Liver (tissue), 8 donors: ENCODE measurements at regions not wholly inside any gene's neighbourhood (a gene's known extent, or its start where the extent isn't known, plus 50 kb on each side); places are given as distances from the start of the nearest gene placed in this dataset.

Experiments used
- DNase-seq: peaks from one replicate; pipeline ENCODE4 v3.0.0-alpha.2; 2017; ENCODE audit warnings: low spot score
- H3K27ac ChIP-seq, 2 donors: one replicate each; pipeline ENCODE4 v1.7.0; 2013; ENCODE audit warnings: inconsistent platforms in 2 of 2, low read length in 2 of 2, control low read depth in 1 of 2, low read depth in 1 of 2, mild to moderate bottlenecking in 1 of 2
- H3K27me3 ChIP-seq, 4 donors: one replicate each; pipeline versions ENCODE4 v1.6.1 to v1.7.0; 2013; ENCODE audit warnings: low read length in 3 of 4, inconsistent platforms in 1 of 4, mild to moderate bottlenecking in 1 of 4, moderate library complexity in 1 of 4; ENCODE audit not compliant: control insufficient read depth in 4 of 4, insufficient read depth in 4 of 4
- H3K36me3 ChIP-seq, 4 donors: one replicate each; pipeline versions ENCODE4 v1.6.1 to v1.7.0; 2013; ENCODE audit warnings: low read length in 3 of 4, mild to moderate bottlenecking in 3 of 4, low read depth in 1 of 4, moderate library complexity in 1 of 4; ENCODE audit not compliant: control insufficient read depth in 4 of 4, insufficient read depth in 3 of 4
- H3K4me1 ChIP-seq, 4 donors: one replicate each; pipeline versions ENCODE4 v1.6.1 to v1.7.0; 2013; ENCODE audit warnings: low read length in 3 of 4, mild to moderate bottlenecking in 3 of 4, moderate library complexity in 1 of 4; ENCODE audit not compliant: control insufficient read depth in 4 of 4, insufficient read depth in 4 of 4
- H3K4me3 ChIP-seq, 3 donors: one replicate each; pipeline versions ENCODE4 v1.6.1 to v1.7.0; 2013; ENCODE audit warnings: low read length in 3 of 3, control low read depth in 1 of 3, low read depth in 1 of 3, mild to moderate bottlenecking in 1 of 3
- H3K9ac ChIP-seq, 2 donors: one replicate each; pipeline ENCODE4 v1.7.0; 2013; ENCODE audit warnings: low read length in 2 of 2, mild to moderate bottlenecking in 2 of 2, moderate library complexity in 2 of 2, control low read depth in 1 of 2, low read depth in 1 of 2
- H3K9me3 ChIP-seq, 4 donors: one replicate each; pipeline versions ENCODE4 v1.6.1 to v1.7.0; 2013; ENCODE audit warnings: low read length in 3 of 4; ENCODE audit not compliant: control insufficient read depth in 4 of 4
- EGR1 ChIP-seq, 2 donors: IDR thresholded peaks; 2 replicates each; pipeline ENCODE4 v1.6.1; 2016 to 2018; ENCODE audit warnings: antibody characterized with exemption in 2 of 2, low read depth in 2 of 2
- FOXA1 ChIP-seq: IDR thresholded peaks from 2 replicates; pipeline ENCODE4 v1.6.1; 2016; ENCODE audit warnings: antibody characterized with exemption
- FOXA2 ChIP-seq: IDR thresholded peaks from 2 replicates; pipeline ENCODE4 v1.6.1; 2016; ENCODE audit warnings: antibody characterized with exemption
- GABPA ChIP-seq, 2 donors: IDR thresholded peaks in 1 of 2; conservative IDR thresholded peaks in 1 of 2; 2 replicates each; pipeline ENCODE4 v1.6.1; 2016; ENCODE audit warnings: antibody characterized with exemption in 2 of 2, mild to moderate bottlenecking in 1 of 2, moderate library complexity in 1 of 2
- HNF4A ChIP-seq, 2 donors: conservative IDR thresholded peaks; 2 replicates each; pipeline ENCODE4 v1.6.1; 2016; ENCODE audit warnings: antibody characterized with exemption in 2 of 2, mild to moderate bottlenecking in 2 of 2
- HNF4G ChIP-seq: IDR thresholded peaks from 2 replicates; pipeline ENCODE4 v1.6.1; 2016; ENCODE audit warnings: antibody characterized with exemption
- JUND ChIP-seq, 2 donors: IDR thresholded peaks; 2 replicates each; pipeline ENCODE4 v1.6.1; 2016; ENCODE audit warnings: antibody characterized with exemption in 2 of 2
- NR2F2 ChIP-seq: IDR thresholded peaks from 2 replicates; pipeline ENCODE4 v1.6.1; 2016; ENCODE audit warnings: antibody characterized with exemption
- RAD21 ChIP-seq, 2 donors: IDR thresholded peaks; 2 replicates each; pipeline ENCODE4 v1.6.1; 2016; ENCODE audit warnings: antibody characterized with exemption in 2 of 2, mild to moderate bottlenecking in 2 of 2
- RXRA ChIP-seq, 2 donors: IDR thresholded peaks; 2 replicates each; pipeline ENCODE4 v1.6.1; 2017 to 2018; ENCODE audit warnings: antibody characterized with exemption in 2 of 2, mild to moderate bottlenecking in 1 of 2
- SP1 ChIP-seq: IDR thresholded peaks from 2 replicates; pipeline ENCODE4 v1.6.1; 2018; ENCODE audit warnings: antibody characterized with exemption, mild to moderate bottlenecking
- TAF1 ChIP-seq: conservative IDR thresholded peaks from 2 replicates; pipeline ENCODE4 v1.6.1; 2016; ENCODE audit warnings: antibody characterized with exemption, mild to moderate bottlenecking
- YY1 ChIP-seq: IDR thresholded peaks from 2 replicates; pipeline ENCODE4 v1.6.1; 2016; ENCODE audit warnings: antibody characterized with exemption, mild to moderate bottlenecking
- WGBS: extraction: QIAGEN DNeasy Blood & Tissue Kit; methylation state at CpG from one replicate; pipeline ENCODE4 v1.1.7; 2013; 5-methylcytosine and 5-hydroxymethylcytosine counted together
- TF ChIP-seq, protein P1 (sequence below): IDR thresholded peaks from 2 replicates; pipeline ENCODE4 v1.6.1; 2016; ENCODE audit warnings: antibody characterized with exemption
- TF ChIP-seq, protein P2 (sequence below): IDR thresholded peaks from 2 replicates; pipeline ENCODE4 v1.6.1; 2016; ENCODE audit warnings: antibody characterized with exemption
- TF ChIP-seq, protein P3 (sequence below): IDR thresholded peaks from 2 replicates; pipeline ENCODE4 v1.6.1; 2016; ENCODE audit warnings: antibody characterized with exemption
- TF ChIP-seq, protein P4 (sequence below): fragments of 150-350 bp; IDR thresholded peaks from 2 replicates; pipeline ENCODE4 v1.5.1; 2017; ENCODE audit warnings: improper control_type of control experiment, low read depth, low read length; ENCODE audit not compliant: missing input control
- donor health status: healthy.
- donor health status: healthy.
- donor health status: healthy.
- donor health status: healthy.
- donor health status: healthy.

DNA sequence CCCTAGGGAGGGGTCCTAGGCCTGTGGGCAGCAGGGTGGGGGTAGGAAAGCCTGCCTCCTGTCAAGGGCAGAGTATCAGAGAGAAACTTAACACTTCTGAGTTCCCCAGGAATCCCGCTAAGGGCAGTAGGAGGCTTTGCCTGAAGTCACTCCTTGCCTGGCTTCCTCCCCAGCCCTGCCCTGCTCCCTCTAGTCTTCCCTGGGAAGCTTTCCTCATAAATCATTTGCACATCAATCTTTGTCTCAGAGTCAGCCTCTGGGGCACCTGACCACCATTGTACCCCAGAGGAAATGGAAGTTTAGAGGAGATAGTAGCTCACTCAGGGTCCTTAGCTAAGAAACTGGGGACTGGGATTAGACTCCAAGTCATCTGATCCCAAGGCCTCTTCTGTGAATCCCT, 129.4 kb upstream of the TLE3 start:
- Histone ChIP-seq H3K9ac (no peak overlapping the region), H3K27ac (no peak overlapping the region), H3K4me3 (no peak overlapping the region), H3K4me1 (no peaks in the 10 kb centered on the region), H3K9me3 (peaks cover 0 to 3% (median under 1%) of the 10 kb centered on the region in 4 donors), H3K27me3 (no peaks in the 10 kb centered on the region), H3K36me3 (no peaks in the 10 kb centered on the region)
- TF ChIP-seq NR2F2 (no peak), FOXA1 (no peak), EGR1 (IDR thresholded peaks at IDR 0.05; ENCODE audit: low read depth in 2 of 2) (no peak), RAD21 (IDR thresholded peaks at IDR 0.05) (no peak), YY1 (no peak)
- TF ChIP-seq, protein P1, sequence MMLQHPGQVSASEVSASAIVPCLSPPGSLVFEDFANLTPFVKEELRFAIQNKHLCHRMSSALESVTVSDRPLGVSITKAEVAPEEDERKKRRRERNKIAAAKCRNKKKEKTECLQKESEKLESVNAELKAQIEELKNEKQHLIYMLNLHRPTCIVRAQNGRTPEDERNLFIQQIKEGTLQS: no peak
- TF ChIP-seq, protein P2, sequence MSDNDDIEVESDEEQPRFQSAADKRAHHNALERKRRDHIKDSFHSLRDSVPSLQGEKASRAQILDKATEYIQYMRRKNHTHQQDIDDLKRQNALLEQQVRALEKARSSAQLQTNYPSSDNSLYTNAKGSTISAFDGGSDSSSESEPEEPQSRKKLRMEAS: no peak
- no peak for DNase-seq
- WGBS: 86% methylated on average over 1 of the region's 1 CpG

DNA sequence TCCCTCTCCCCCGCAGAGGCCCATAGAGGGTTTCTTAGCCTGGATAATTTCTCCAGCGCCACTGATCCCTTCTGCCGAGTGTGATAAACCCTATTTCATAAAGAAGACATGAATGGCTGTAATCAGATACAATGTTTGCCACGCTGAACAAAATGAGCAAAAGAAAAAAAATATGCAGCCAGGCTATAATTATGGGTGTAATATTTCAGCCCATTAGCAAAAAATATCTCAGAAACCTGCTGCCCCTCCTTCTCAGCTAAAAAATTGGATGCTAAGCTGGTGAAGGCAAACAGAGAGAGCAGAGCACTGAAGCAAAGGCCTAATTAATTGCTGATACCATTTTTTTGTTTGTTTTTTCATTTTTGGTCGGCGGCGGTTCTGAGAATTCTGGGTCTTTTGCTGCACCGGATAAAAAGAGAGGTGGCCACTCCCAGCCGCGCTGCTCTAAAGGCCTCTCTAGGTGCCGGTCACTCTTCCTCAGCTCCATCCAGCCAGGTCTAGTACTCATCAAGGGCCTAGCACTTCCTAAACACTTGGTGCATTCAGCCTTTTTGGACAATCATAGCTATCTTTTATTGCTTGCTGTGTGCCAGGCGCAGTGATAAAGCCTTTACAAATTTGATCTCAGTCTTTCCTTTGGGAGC, 128.7 kb upstream of the TLE3 start:
- WGBS: 97% methylated on average over 12 of the region's 12 CpGs
- no peak for DNase-seq
- peaks cover 0 to 2% (median under 1%) of the 10 kb centered on the region in 4 donors for H3K9me3 ChIP-seq
- TF ChIP-seq FOXA1 (no peak), YY1 (no peak), HNF4A (conservative IDR thresholded peaks at IDR 0.05) (no peak), FOXA2 (no peak), HNF4G (no peak), RXRA (IDR thresholded peaks at IDR 0.05) (no peak), RAD21 (IDR thresholded peaks at IDR 0.05) (no peak), GABPA (IDR thresholded peaks at IDR 0.05 in 1 of 2, conservative IDR thresholded peaks at IDR 0.05 in 1 of 2) (no peak), TAF1 (no peak), EGR1 (IDR thresholded peaks at IDR 0.05; ENCODE audit: low read depth in 2 of 2) (no peak), NR2F2 (no peak), JUND (IDR thresholded peaks at IDR 0.05) (no peak), SP1 (no peak)
- TF ChIP-seq, protein P3, sequence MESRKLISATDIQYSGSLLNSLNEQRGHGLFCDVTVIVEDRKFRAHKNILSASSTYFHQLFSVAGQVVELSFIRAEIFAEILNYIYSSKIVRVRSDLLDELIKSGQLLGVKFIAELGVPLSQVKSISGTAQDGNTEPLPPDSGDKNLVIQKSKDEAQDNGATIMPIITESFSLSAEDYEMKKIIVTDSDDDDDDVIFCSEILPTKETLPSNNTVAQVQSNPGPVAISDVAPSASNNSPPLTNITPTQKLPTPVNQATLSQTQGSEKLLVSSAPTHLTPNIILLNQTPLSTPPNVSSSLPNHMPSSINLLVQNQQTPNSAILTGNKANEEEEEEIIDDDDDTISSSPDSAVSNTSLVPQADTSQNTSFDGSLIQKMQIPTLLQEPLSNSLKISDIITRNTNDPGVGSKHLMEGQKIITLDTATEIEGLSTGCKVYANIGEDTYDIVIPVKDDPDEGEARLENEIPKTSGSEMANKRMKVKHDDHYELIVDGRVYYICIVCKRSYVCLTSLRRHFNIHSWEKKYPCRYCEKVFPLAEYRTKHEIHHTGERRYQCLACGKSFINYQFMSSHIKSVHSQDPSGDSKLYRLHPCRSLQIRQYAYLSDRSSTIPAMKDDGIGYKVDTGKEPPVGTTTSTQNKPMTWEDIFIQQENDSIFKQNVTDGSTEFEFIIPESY: no peak
- TF ChIP-seq, protein P1: no peak
- TF ChIP-seq, protein P4, sequence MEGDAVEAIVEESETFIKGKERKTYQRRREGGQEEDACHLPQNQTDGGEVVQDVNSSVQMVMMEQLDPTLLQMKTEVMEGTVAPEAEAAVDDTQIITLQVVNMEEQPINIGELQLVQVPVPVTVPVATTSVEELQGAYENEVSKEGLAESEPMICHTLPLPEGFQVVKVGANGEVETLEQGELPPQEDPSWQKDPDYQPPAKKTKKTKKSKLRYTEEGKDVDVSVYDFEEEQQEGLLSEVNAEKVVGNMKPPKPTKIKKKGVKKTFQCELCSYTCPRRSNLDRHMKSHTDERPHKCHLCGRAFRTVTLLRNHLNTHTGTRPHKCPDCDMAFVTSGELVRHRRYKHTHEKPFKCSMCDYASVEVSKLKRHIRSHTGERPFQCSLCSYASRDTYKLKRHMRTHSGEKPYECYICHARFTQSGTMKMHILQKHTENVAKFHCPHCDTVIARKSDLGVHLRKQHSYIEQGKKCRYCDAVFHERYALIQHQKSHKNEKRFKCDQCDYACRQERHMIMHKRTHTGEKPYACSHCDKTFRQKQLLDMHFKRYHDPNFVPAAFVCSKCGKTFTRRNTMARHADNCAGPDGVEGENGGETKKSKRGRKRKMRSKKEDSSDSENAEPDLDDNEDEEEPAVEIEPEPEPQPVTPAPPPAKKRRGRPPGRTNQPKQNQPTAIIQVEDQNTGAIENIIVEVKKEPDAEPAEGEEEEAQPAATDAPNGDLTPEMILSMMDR: no peak
- H3K36me3 ChIP-seq: no peaks in the 10 kb centered on the region
- H3K27ac ChIP-seq: no peak overlapping the region
- H3K4me3 ChIP-seq: no peak overlapping the region
- H3K27me3 ChIP-seq: no peaks in the 10 kb centered on the region
- H3K9ac ChIP-seq: no peak overlapping the region
- H3K4me1 ChIP-seq: no peaks in the 10 kb centered on the region
